GM12878 (cell line): ENCODE measurements at regions not wholly inside any gene's neighbourhood (a gene's known extent, or its start where the extent isn't known, plus 50 kb on each side); places are given as distances from the start of the nearest gene placed in this dataset.
A peak's percentile ranks its signal among the peaks of the same experiment; 100 is the strongest.

Experiments
- BACH1 ChIP-seq: fragments of 450-650 bp; IDR thresholded peaks from 2 replicates; pipeline ENCODE4 v1.6.1; 2017; ENCODE audit warnings: mild to moderate bottlenecking, borderline replicate concordance
- CBX5 ChIP-seq: sonication (generic); IDR thresholded peaks from 2 replicates; pipeline ENCODE4 v1.6.1; 2016; ENCODE audit warnings: low read depth, moderate library complexity, mild to moderate bottlenecking, inconsistent platforms
- EZH2 ChIP-seq: IDR thresholded peaks from 2 replicates; pipeline ENCODE4 v1.6.1; 2012; ENCODE audit warnings: low read depth, mild to moderate bottlenecking, control low read depth, inconsistent platforms, low read length, borderline replicate concordance; ENCODE audit not compliant: control insufficient read depth
- GATAD2B ChIP-seq: fragments of 450-650 bp; conservative IDR thresholded peaks from 2 replicates; pipeline ENCODE4 v1.6.1; 2017; ENCODE audit warnings: low read depth, mild to moderate bottlenecking, moderate library complexity
- JUNB ChIP-seq: IDR thresholded peaks from 2 replicates; pipeline ENCODE4 v1.6.1; 2016; ENCODE audit warnings: antibody characterized with exemption, mild to moderate bottlenecking
- JUND ChIP-seq: IDR thresholded peaks from 2 replicates; pipeline ENCODE4 v1.6.1; 2012; ENCODE audit warnings: low read depth, mild to moderate bottlenecking, low read length, improper control_type of control experiment, moderate library complexity
- KAT2A ChIP-seq: conservative IDR thresholded peaks from 2 replicates; pipeline ENCODE4 v1.6.1; 2011; ENCODE audit warnings: low read depth, low read length; ENCODE audit not compliant: control insufficient read depth
- MEF2A ChIP-seq: IDR thresholded peaks from 2 replicates; pipeline ENCODE4 v1.6.1; 2011; ENCODE audit warnings: low read depth, mild to moderate bottlenecking, low read length, moderate library complexity; ENCODE audit not compliant: insufficient read depth
- NBN ChIP-seq: fragments of 450-650 bp; IDR thresholded peaks from 2 replicates; pipeline ENCODE4 v1.6.1; 2016
- NFIC ChIP-seq: IDR thresholded peaks from 2 replicates; pipeline ENCODE4 v1.6.1; 2012; ENCODE audit warnings: low read depth, mild to moderate bottlenecking, inconsistent platforms, low read length, moderate library complexity
- NR2C1 ChIP-seq: fragments of 450-650 bp; IDR thresholded peaks from 2 replicates; pipeline ENCODE4 v1.6.1; 2017; ENCODE audit warnings: antibody characterized with exemption, mild to moderate bottlenecking, moderate library complexity
- PAX5 ChIP-seq: IDR thresholded peaks from 2 replicates; pipeline ENCODE4 v1.6.1; 2011; ENCODE audit warnings: low read depth, low read length, borderline replicate concordance
- PML ChIP-seq: IDR thresholded peaks from 2 replicates; pipeline ENCODE4 v1.6.1; 2012; ENCODE audit warnings: low read length, inconsistent platforms
- RAD21 ChIP-seq: IDR thresholded peaks from 2 replicates; pipeline ENCODE4 v1.6.1; 2011; ENCODE audit warnings: mild to moderate bottlenecking, low read depth, low read length, moderate library complexity; ENCODE audit not compliant: insufficient read depth
- RAD51 ChIP-seq: fragments of 450-650 bp; IDR thresholded peaks from 2 replicates; pipeline ENCODE4 v1.6.1; 2016; ENCODE audit warnings: moderate library complexity, mild to moderate bottlenecking, inconsistent platforms
- RBBP5 ChIP-seq: fragments of 200-600 bp; sonication (generic); conservative IDR thresholded peaks from 2 replicates; pipeline ENCODE4 v1.6.1; 2016
- SREBF2 ChIP-seq: IDR thresholded peaks from 2 replicates; pipeline ENCODE4 v1.6.1; 2012; ENCODE audit warnings: mild to moderate bottlenecking, low read length
- SUPT20H ChIP-seq: IDR thresholded peaks from 2 replicates; pipeline ENCODE4 v1.6.1; 2011; ENCODE audit warnings: low read depth, mild to moderate bottlenecking, low read length, moderate library complexity, borderline replicate concordance; ENCODE audit not compliant: control insufficient read depth
- SUZ12 ChIP-seq: fragments of 200-600 bp; sonication (generic); IDR thresholded peaks from one replicate; pipeline ENCODE4 v1.6.1; 2018; ENCODE audit warnings: antibody characterized with exemption, mild to moderate bottlenecking; ENCODE audit not compliant: unreplicated experiment
- ZNF24 ChIP-seq: fragments of 450-650 bp; IDR thresholded peaks from 2 replicates; pipeline ENCODE4 v1.6.1; 2017; ENCODE audit warnings: antibody characterized with exemption, mild to moderate bottlenecking
- ZZZ3 ChIP-seq: IDR thresholded peaks from 2 replicates; pipeline ENCODE4 v1.6.1; 2011; ENCODE audit warnings: low read depth; ENCODE audit not compliant: control insufficient read depth, insufficient read length
- TF ChIP-seq, protein P1 (sequence below): IDR thresholded peaks from 2 replicates; pipeline ENCODE4 v1.6.1; 2012; ENCODE audit warnings: improper control_type of control experiment, low read depth, low read length; ENCODE audit not compliant: insufficient replicate concordance
- TF ChIP-seq, protein P2 (sequence below): fragments of 450-650 bp; IDR thresholded peaks from 2 replicates; pipeline ENCODE4 v1.6.1; 2016; ENCODE audit warnings: mild to moderate bottlenecking

DNA sequence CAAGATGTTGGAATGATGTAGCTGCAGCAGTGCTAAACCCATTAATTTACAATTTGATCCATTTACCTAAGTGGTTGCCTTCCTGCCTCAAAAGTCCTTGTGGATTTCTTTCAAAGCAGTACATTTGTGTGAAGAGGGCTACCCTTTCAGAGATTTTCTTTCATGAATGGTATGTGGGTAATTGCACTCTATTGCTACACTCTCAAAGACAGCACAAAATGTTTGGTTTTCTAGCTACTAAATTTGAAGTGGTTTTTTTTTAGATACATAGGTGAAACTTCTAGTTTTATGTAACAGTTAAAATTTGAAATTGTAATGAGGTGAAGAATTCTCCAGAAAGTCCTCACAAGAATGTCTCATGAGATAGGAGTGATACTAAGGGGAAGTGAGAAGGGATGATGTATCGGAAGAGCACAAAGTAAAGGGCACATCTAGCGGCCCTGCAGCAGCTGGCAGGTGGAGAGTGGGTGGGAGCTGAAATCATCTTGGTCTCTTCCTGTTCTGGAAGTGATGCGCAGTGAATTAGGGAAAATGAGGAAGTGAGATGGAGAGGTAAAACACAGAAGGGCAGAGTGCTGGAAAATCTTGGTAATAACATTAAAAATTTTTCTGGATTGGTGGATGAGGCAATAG lies 236.8 kb upstream of the MAN1A1 start (continued):
- TF ChIP-seq, protein P1, sequence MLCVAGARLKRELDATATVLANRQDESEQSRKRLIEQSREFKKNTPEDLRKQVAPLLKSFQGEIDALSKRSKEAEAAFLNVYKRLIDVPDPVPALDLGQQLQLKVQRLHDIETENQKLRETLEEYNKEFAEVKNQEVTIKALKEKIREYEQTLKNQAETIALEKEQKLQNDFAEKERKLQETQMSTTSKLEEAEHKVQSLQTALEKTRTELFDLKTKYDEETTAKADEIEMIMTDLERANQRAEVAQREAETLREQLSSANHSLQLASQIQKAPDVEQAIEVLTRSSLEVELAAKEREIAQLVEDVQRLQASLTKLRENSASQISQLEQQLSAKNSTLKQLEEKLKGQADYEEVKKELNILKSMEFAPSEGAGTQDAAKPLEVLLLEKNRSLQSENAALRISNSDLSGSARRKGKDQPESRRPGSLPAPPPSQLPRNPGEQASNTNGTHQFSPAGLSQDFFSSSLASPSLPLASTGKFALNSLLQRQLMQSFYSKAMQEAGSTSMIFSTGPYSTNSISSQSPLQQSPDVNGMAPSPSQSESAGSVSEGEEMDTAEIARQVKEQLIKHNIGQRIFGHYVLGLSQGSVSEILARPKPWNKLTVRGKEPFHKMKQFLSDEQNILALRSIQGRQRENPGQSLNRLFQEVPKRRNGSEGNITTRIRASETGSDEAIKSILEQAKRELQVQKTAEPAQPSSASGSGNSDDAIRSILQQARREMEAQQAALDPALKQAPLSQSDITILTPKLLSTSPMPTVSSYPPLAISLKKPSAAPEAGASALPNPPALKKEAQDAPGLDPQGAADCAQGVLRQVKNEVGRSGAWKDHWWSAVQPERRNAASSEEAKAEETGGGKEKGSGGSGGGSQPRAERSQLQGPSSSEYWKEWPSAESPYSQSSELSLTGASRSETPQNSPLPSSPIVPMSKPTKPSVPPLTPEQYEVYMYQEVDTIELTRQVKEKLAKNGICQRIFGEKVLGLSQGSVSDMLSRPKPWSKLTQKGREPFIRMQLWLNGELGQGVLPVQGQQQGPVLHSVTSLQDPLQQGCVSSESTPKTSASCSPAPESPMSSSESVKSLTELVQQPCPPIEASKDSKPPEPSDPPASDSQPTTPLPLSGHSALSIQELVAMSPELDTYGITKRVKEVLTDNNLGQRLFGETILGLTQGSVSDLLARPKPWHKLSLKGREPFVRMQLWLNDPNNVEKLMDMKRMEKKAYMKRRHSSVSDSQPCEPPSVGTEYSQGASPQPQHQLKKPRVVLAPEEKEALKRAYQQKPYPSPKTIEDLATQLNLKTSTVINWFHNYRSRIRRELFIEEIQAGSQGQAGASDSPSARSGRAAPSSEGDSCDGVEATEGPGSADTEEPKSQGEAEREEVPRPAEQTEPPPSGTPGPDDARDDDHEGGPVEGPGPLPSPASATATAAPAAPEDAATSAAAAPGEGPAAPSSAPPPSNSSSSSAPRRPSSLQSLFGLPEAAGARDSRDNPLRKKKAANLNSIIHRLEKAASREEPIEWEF, result no peak
- TF ChIP-seq KAT2A (no peak), BACH1 (no peak), JUNB (peak; percentile 47), SREBF2 (no peak), NBN (no peak), PAX5 (no peak), ZZZ3 (no peak), RBBP5 (no peak), PML (no peak), GATAD2B (0 out of 2 replicates have a peak, but pooled peaks have one; percentile 60), RAD51 (no peak), SUPT20H (no peak), NFIC (peak; percentile 90), MEF2A (0 out of 2 replicates have a peak, but pooled peaks have one; percentile 41), NR2C1 (no peak), SUZ12 (no peak), ZNF24 (no peak), RAD21 (peak; percentile 46; the same call in 1 of the 2 replicates), CBX5 (no peak), EZH2 (no peak), JUND (no peak)
- TF ChIP-seq, protein P2, sequence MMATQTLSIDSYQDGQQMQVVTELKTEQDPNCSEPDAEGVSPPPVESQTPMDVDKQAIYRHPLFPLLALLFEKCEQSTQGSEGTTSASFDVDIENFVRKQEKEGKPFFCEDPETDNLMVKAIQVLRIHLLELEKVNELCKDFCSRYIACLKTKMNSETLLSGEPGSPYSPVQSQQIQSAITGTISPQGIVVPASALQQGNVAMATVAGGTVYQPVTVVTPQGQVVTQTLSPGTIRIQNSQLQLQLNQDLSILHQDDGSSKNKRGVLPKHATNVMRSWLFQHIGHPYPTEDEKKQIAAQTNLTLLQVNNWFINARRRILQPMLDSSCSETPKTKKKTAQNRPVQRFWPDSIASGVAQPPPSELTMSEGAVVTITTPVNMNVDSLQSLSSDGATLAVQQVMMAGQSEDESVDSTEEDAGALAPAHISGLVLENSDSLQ, result no peak
